CD14-positive monocyte (primary cell): ENCODE measurements at regions not wholly inside any gene's neighbourhood (a gene's known extent, or its start where the extent isn't known, plus 50 kb on each side); places are given as distances from the start of the nearest gene placed in this dataset.

Experiments
- DNase-seq, 3 donors: peaks; one replicate each; pipeline ENCODE4 v3.0.0-alpha.2; 2011 to 2022
- H2AFZ ChIP-seq: 2 replicates; pipeline ENCODE4 v1.6.0; 2012; ENCODE audit warnings: mild to moderate bottlenecking, low read depth, low read length, inconsistent platforms; ENCODE audit not compliant: insufficient read depth, poor library complexity, severe bottlenecking
- H3K27ac ChIP-seq, 2 donors: 1 replicate in 1 of 2; 2 replicates in 1 of 2; pipeline ENCODE4 v1.5.1; 2012 to 2013; ENCODE audit warnings: low read length in 2 of 2, control low read depth in 1 of 2, inconsistent platforms in 1 of 2, low read depth in 1 of 2, mild to moderate bottlenecking in 1 of 2
- H3K27me3 ChIP-seq, 2 donors: one replicate each; pipeline versions ENCODE4 v1.6.0 to v1.6.1; 2011 to 2013; ENCODE audit warnings: low read length in 2 of 2; ENCODE audit not compliant: control insufficient read depth in 2 of 2, insufficient read depth in 2 of 2
- H3K36me3 ChIP-seq, 2 donors: replicated peaks in 1 of 2; 1 replicate in 1 of 2; 2 replicates in 1 of 2; pipeline versions ENCODE4 v1.5.1 to v1.6.1; 2012 to 2013; ENCODE audit warnings: low read length in 2 of 2, control low read depth in 1 of 2, inconsistent platforms in 1 of 2, mild to moderate bottlenecking in 1 of 2; ENCODE audit not compliant: insufficient read depth in 2 of 2, control insufficient read depth in 1 of 2
- H3K4me1 ChIP-seq, 2 donors: 1 replicate in 1 of 2; 2 replicates in 1 of 2; pipeline versions ENCODE4 v1.5.1 to v1.6.1; 2012 to 2013; ENCODE audit warnings: low read length in 2 of 2, control low read depth in 1 of 2, inconsistent platforms in 1 of 2, mild to moderate bottlenecking in 1 of 2, moderate library complexity in 1 of 2; ENCODE audit not compliant: insufficient read depth in 2 of 2, control insufficient read depth in 1 of 2
- H3K4me2 ChIP-seq: replicated peaks from 2 replicates; pipeline ENCODE3; 2012; ENCODE audit warnings: low read length, moderate library complexity, mild to moderate bottlenecking; ENCODE audit not compliant: poor library complexity, severe bottlenecking; ENCODE audit errors: extremely low read depth
- H3K4me3 ChIP-seq, 3 experiments: fragments of 200-600 bp in 1 of 3; sonication (generic) in 1 of 3; replicated peaks in 1 of 3; 1 replicate in 2 of 3; 2 replicates in 1 of 3; pipeline ENCODE4 v1.5.1; 2011 to 2013; ENCODE audit warnings: low read length in 3 of 3, mild to moderate bottlenecking in 3 of 3, control low read depth in 2 of 3, low read depth in 2 of 3, inconsistent platforms in 1 of 3, moderate library complexity in 1 of 3
- H3K79me2 ChIP-seq: 2 replicates; pipeline ENCODE4 v1.6.0; 2012; ENCODE audit warnings: mild to moderate bottlenecking, control low read depth, inconsistent platforms, low read length, moderate library complexity; ENCODE audit not compliant: insufficient read depth
- H3K9ac ChIP-seq: 2 replicates; pipeline ENCODE4 v1.6.0; 2017; ENCODE audit warnings: low read length, mild to moderate bottlenecking; ENCODE audit not compliant: insufficient read depth, poor library complexity, severe bottlenecking
- H3K9me3 ChIP-seq, 2 donors: replicated peaks in 1 of 2; 1 replicate in 1 of 2; 2 replicates in 1 of 2; pipeline versions ENCODE4 v1.5.1 to v1.6.1; 2012 to 2013; ENCODE audit warnings: low read length in 2 of 2, control low read depth in 1 of 2; ENCODE audit not compliant: control insufficient read depth in 1 of 2, insufficient read depth in 1 of 2
- H4K20me1 ChIP-seq: 2 replicates; pipeline ENCODE4 v1.6.0; 2012; ENCODE audit warnings: mild to moderate bottlenecking, low read length, control low read depth, moderate library complexity; ENCODE audit not compliant: insufficient read depth
- H3K27ac Mint-ChIP-seq, 7 donors: one replicate each; pipeline ENCODE4 v1.8.0; 2020; ENCODE audit warnings: mild to moderate bottlenecking in 7 of 7, mixed read lengths in 7 of 7, moderate library complexity in 6 of 7, inconsistent platforms in 2 of 7
- H3K27me3 Mint-ChIP-seq, 3 donors: one replicate each; pipeline ENCODE4 v1.8.0; 2021 to 2022; ENCODE audit warnings: low read depth in 3 of 3, mild to moderate bottlenecking in 3 of 3, mixed read lengths in 3 of 3, moderate library complexity in 3 of 3, inconsistent platforms in 1 of 3
- H3K36me3 Mint-ChIP-seq, 2 donors: one replicate each; pipeline ENCODE4 v1.8.0; 2020; ENCODE audit warnings: mixed read lengths in 2 of 2, inconsistent platforms in 1 of 2, mild to moderate bottlenecking in 1 of 2
- H3K4me1 Mint-ChIP-seq: one replicate; pipeline ENCODE4 v1.8.0; 2020; ENCODE audit warnings: mild to moderate bottlenecking, mixed read lengths
- H3K4me3 Mint-ChIP-seq, 2 donors: one replicate each; pipeline ENCODE4 v1.8.0; 2020; ENCODE audit warnings: mild to moderate bottlenecking in 2 of 2, mixed read lengths in 2 of 2, moderate library complexity in 1 of 2
- H3K9me3 Mint-ChIP-seq, 7 donors: one replicate each; pipeline ENCODE4 v1.8.0; 2020 to 2022; ENCODE audit warnings: mixed read lengths in 7 of 7, mild to moderate bottlenecking in 6 of 7, moderate library complexity in 6 of 7, inconsistent platforms in 2 of 7
- CTCF ChIP-seq: fragments of 200-600 bp; IDR thresholded peaks from one replicate; pipeline ENCODE4 v1.8.0; 2022; ENCODE audit warnings: antibody characterized with exemption, mild to moderate bottlenecking
- WGBS: methylation state at CpG from one replicate; pipeline ENCODE4 v1.1.5; 2013; ENCODE audit warnings: missing lambda C conversion rate; ENCODE audit not compliant: insufficient coverage; 5-methylcytosine and 5-hydroxymethylcytosine counted together
- intact Hi-C, 2 donors: fragments of 100-400 bp; cut with micrococcal nuclease; formaldehyde crosslinking; loops; one replicate each; pipeline versions ENCODE4 v1.15.0 to v1.15.1; 2023

- H3K9ac ChIP-seq = no peak overlapping the region
- DNase-seq = no peak
- no peak overlapping the region for H2AFZ ChIP-seq
- Mint-ChIP-seq H3K27me3 (peaks cover 5 to 15% (median 13%) of the 10 kb centered on the region in 3 donors), H3K27ac (no peak overlapping the region), H3K4me3 (no peak overlapping the region), H3K4me1 (peaks cover 8% of the 10 kb centered on the region), H3K9me3 (peaks cover 0 to 13% (median 3%) of the 10 kb centered on the region in 7 donors), H3K36me3 (no peaks in the 10 kb centered on the region)
- no peak for TF ChIP-seq CTCF
- intact Hi-C loops = no loop called here
- H3K4me1 ChIP-seq = peaks cover 7 to 11% of the 10 kb centered on the region in 2 donors
- no peak overlapping the region for H3K4me2 ChIP-seq
- no peak overlapping the region for H3K4me3 ChIP-seq
- H3K79me2 ChIP-seq = no peaks in the 10 kb centered on the region
- H3K9me3 ChIP-seq = peaks cover 0 to 7% of the 10 kb centered on the region in 2 donors
- no peaks in the 10 kb centered on the region for H4K20me1 ChIP-seq
- no peaks in the 10 kb centered on the region for H3K27me3 ChIP-seq
- H3K36me3 ChIP-seq = no peaks in the 10 kb centered on the region
- no peak overlapping the region for H3K27ac ChIP-seq
These were observed 364.4 kb downstream of the C16orf95 start for GRCh38 chr16:86952769-86953168.

GRCh38 chr16:86953631-86954391 is 363.4 kb downstream of the C16orf95 start:
- intact Hi-C loops = no loop called here
- Mint-ChIP-seq H3K27me3 (peaks cover 8 to 24% (median 16%) of the 10 kb centered on the region in 3 donors), H3K4me3 (no peak overlapping the region), H3K27ac (no peak overlapping the region), H3K9me3 (peaks cover 0 to 13% (median 3%) of the 10 kb centered on the region in 7 donors), H3K4me1 (peaks cover 8% of the 10 kb centered on the region), H3K36me3 (no peaks in the 10 kb centered on the region)
- Histone ChIP-seq H3K36me3 (no peaks in the 10 kb centered on the region), H3K4me3 (no peak overlapping the region), H3K4me1 (peaks cover 7 to 11% of the 10 kb centered on the region in 2 donors), H3K9ac (no peak overlapping the region), H2AFZ (no peak overlapping the region), H3K27ac (no peak overlapping the region), H3K4me2 (no peak overlapping the region), H4K20me1 (no peaks in the 10 kb centered on the region), H3K9me3 (peaks cover 0 to 7% of the 10 kb centered on the region in 2 donors), H3K27me3 (peaks cover 0 to 3% of the 10 kb centered on the region in 2 donors), H3K79me2 (no peaks in the 10 kb centered on the region)
- DNase-seq = no peak
- 69% methylated on average over 22 of the region's 29 CpGs for WGBS
- TF ChIP-seq CTCF = no peak
